ENCODE measurements at regions not wholly inside any gene's neighbourhood (a gene's known extent, or its start where the extent isn't known, plus 50 kb on each side); places are given as distances from the start of the nearest gene placed in this dataset.

- TF ChIP-seq BACH2 (CRISPR knock-in tag; IDR thresholded peaks at IDR 0.05; ENCODE audit: borderline replicate concordance) (no peak), ZNF565 (CRISPR knock-in tag; conservative IDR thresholded peaks at IDR 0.05; ENCODE audit: low read depth) (no peak), GLIS3 (CRISPR knock-in tag; IDR thresholded peaks at IDR 0.05) (no peak), ISL1 (CRISPR knock-in tag; IDR thresholded peaks at IDR 0.05) (no peak), ESRRG (CRISPR knock-in tag; IDR thresholded peaks at IDR 0.05) (no peak), PATZ1 (CRISPR knock-in tag; IDR thresholded peaks at IDR 0.05; ENCODE audit: borderline replicate concordance) (no peak)
These were observed 110.6 kb upstream of the PRMT8 start for GRCh38 chr12:3380200-3381043.

Data from SK-N-SH treated with all-trans-retinoic acid at 6 μM for 48 hours (cell line).